ENCODE measurements at regions not wholly inside any gene's neighbourhood (a gene's known extent, or its start where the extent isn't known, plus 50 kb on each side); places are given as distances from the start of the nearest gene placed in this dataset.
A peak's percentile ranks its signal among the peaks of the same experiment; 100 is the strongest.

GRCh38 chr12:85568395-85569103 lies 267.7 kb downstream of the RASSF9 start:
- in situ Hi-C loops (cut with HindIII; ENCODE audit: low sequenced_read_pairs) = loop anchor here (25.0 kb wide), 1 partner anchor 294 kb away; the partner anchor contains the start of gene NTS
- TF ChIP-seq CTCF (IDR thresholded peaks at IDR 0.05; ENCODE audit: low read depth, low read length, missing control alignments) = no peak
- DNase-seq (ENCODE audit: low read depth) = no peak
- H3K4me3 ChIP-seq (ENCODE audit: low read depth, low read length) = no peak overlapping the region

- TF ChIP-seq CTCF (IDR thresholded peaks at IDR 0.05; ENCODE audit: low read depth, low read length, missing control alignments) = no peak
- H3K4me3 ChIP-seq (ENCODE audit: low read depth, low read length) = no peak overlapping the region
- no peak for DNase-seq (ENCODE audit: low read depth)
- in situ Hi-C loops (cut with HindIII; ENCODE audit: low sequenced_read_pairs) = loop anchor here (25.0 kb wide), 1 partner anchor 293 kb away; the partner anchor contains the start of gene NTS
These were observed 266.9 kb downstream of the RASSF9 start for GRCh38 chr12:85569261-85569660.

- TF ChIP-seq CTCF (IDR thresholded peaks at IDR 0.05; ENCODE audit: low read depth, low read length, missing control alignments) = no peak
- in situ Hi-C loops (cut with HindIII; ENCODE audit: low sequenced_read_pairs) = loop anchor here (25.0 kb wide), 1 partner anchor 289 kb away; the partner anchor contains the start of gene NTS
- no peak overlapping the region for H3K4me3 ChIP-seq (ENCODE audit: low read depth, low read length)
- DNase-seq (ENCODE audit: low read depth) = no peak
These were observed 263.3 kb downstream of the RASSF9 start for GRCh38 chr12:85572956-85573355.

- no peak for DNase-seq (ENCODE audit: low read depth)
- TF ChIP-seq CTCF (IDR thresholded peaks at IDR 0.05; ENCODE audit: low read depth, low read length, missing control alignments) = no peak
- in situ Hi-C loops (cut with HindIII; ENCODE audit: low sequenced_read_pairs) = loop anchor here (25.0 kb wide), 1 partner anchor 289 kb away; the partner anchor contains the start of gene NTS
- no peak overlapping the region for H3K4me3 ChIP-seq (ENCODE audit: low read depth, low read length)
These were observed 262.5 kb downstream of the RASSF9 start for GRCh38 chr12:85573635-85574214.

- in situ Hi-C loops (cut with HindIII; ENCODE audit: low sequenced_read_pairs) = loop anchor here (25.0 kb wide), 1 partner anchor 288 kb away; the partner anchor contains the start of gene NTS
- H3K4me3 ChIP-seq (ENCODE audit: low read depth, low read length) = no peak overlapping the region
- no peak for DNase-seq (ENCODE audit: low read depth)
- no peak for TF ChIP-seq CTCF (IDR thresholded peaks at IDR 0.05; ENCODE audit: low read depth, low read length, missing control alignments)
These were observed 261.9 kb downstream of the RASSF9 start for GRCh38 chr12:85574291-85574690.

GRCh38 chr12:85575120-85576096 lies 260.8 kb downstream of the RASSF9 start:
- peak; percentile 59 for DNase-seq (ENCODE audit: low read depth)
- in situ Hi-C loops (cut with HindIII; ENCODE audit: low sequenced_read_pairs) = no loop called here
- H3K4me3 ChIP-seq (ENCODE audit: low read depth, low read length) = no peak overlapping the region
- TF ChIP-seq CTCF (IDR thresholded peaks at IDR 0.05; ENCODE audit: low read depth, low read length, missing control alignments) = peak; percentile 71
